B cell (primary cell): ENCODE measurements at regions not wholly inside any gene's neighbourhood (a gene's known extent, or its start where the extent isn't known, plus 50 kb on each side); places are given as distances from the start of the nearest gene placed in this dataset.

Experiments
- ATAC-seq: fragments of 200-7000 bp; cut with Tn5 transposase; one replicate; pipeline ENCODE4 v1.10.0; 2021; ENCODE audit warnings: low read depth, mild to moderate bottlenecking, moderate number of reproducible peaks, moderate library complexity
- CTCF ChIA-PET: fragments of 350-600 bp; sonication (Branson Sonifier 250); formaldehyde crosslinking; loops from one replicate; lab custom pipeline; 2021; ENCODE audit warnings: antibody characterized with exemption, inconsistent platforms; lab: Charles Lee
- POLR2A ChIA-PET: fragments of 350-600 bp; sonication (Branson Sonifier 250); formaldehyde crosslinking; loops from one replicate; lab custom pipeline; 2021; ENCODE audit warnings: antibody characterized with exemption; lab: Charles Lee
- DNase-seq: peaks from one replicate; pipeline ENCODE4 v3.0.0; 2013
- H2AFZ ChIP-seq: 2 replicates; pipeline ENCODE4 v1.6.1; 2012; ENCODE audit warnings: mild to moderate bottlenecking, low read depth, low read length; ENCODE audit not compliant: insufficient read depth, poor library complexity, severe bottlenecking
- H3K27ac ChIP-seq, 2 donors: 1 replicate in 1 of 2; 2 replicates in 1 of 2; pipeline ENCODE4 v1.5.1; 2012 to 2013; ENCODE audit warnings: low read length in 2 of 2, mild to moderate bottlenecking in 2 of 2, moderate library complexity in 1 of 2
- H3K27me3 ChIP-seq, 4 experiments: fragments of 200-600 bp in 1 of 4; sonication (generic) in 1 of 4; replicated peaks in 1 of 4; 1 replicate in 2 of 4; 2 replicates in 2 of 4; pipeline versions ENCODE4 v1.6.1 to v1.7.0; 2013 to 2016; ENCODE audit warnings: low read length in 3 of 4, mild to moderate bottlenecking in 2 of 4, mixed read lengths in 1 of 4, moderate library complexity in 1 of 4; ENCODE audit not compliant: insufficient read depth in 4 of 4, control insufficient read depth in 3 of 4; ENCODE audit errors: control extremely low read depth in 1 of 4
- H3K36me3 ChIP-seq, 2 experiments: replicated peaks in 1 of 2; 1 replicate in 1 of 2; 2 replicates in 1 of 2; pipeline versions ENCODE4 v1.6.1 to v1.7.1; 2013; ENCODE audit warnings: low read length in 1 of 2; ENCODE audit not compliant: insufficient read depth in 2 of 2, control insufficient read depth in 1 of 2; ENCODE audit errors: control extremely low read depth in 1 of 2, extremely low read depth in 1 of 2
- H3K4me1 ChIP-seq, 2 donors: fragments of 200-600 bp in 1 of 2; sonication (generic) in 1 of 2; 1 replicate in 1 of 2; 2 replicates in 1 of 2; pipeline versions ENCODE4 v1.5.1 to v1.6.1; 2013 to 2017; ENCODE audit warnings: low read length in 2 of 2; ENCODE audit not compliant: control insufficient read depth in 2 of 2, insufficient read depth in 2 of 2
- H3K4me2 ChIP-seq: replicated peaks from 2 replicates; pipeline ENCODE3; 2012; ENCODE audit warnings: mild to moderate bottlenecking, low read depth, low read length; ENCODE audit not compliant: poor library complexity, severe bottlenecking
- H3K4me3 ChIP-seq, 5 experiments: fragments of 200-600 bp in 1 of 5; sonication (generic) in 1 of 5; 1 replicate in 3 of 5; 2 replicates in 2 of 5; pipeline versions ENCODE4 v1.5.1 to v1.7.0; 2011 to 2016; ENCODE audit warnings: low read length in 4 of 5, mild to moderate bottlenecking in 4 of 5, low read depth in 2 of 5, control low read depth in 1 of 5, moderate library complexity in 1 of 5; ENCODE audit not compliant: insufficient read depth in 1 of 5; ENCODE audit errors: control extremely low read depth in 1 of 5, extremely low read depth in 1 of 5
- H3K79me2 ChIP-seq: fragments of 200-600 bp; sonication (generic); one replicate; pipeline ENCODE4 v1.6.0; 2016; ENCODE audit warnings: low read length; ENCODE audit not compliant: control insufficient read depth, insufficient read depth
- H3K9ac ChIP-seq: fragments of 200-600 bp; sonication (generic); 2 replicates; pipeline ENCODE4 v1.6.1; 2017; ENCODE audit warnings: mild to moderate bottlenecking, low read length, moderate library complexity
- H3K9me3 ChIP-seq, 3 donors: one replicate each; pipeline versions ENCODE4 v1.6.1 to v1.7.1; 2013; ENCODE audit warnings: low read length in 2 of 3; ENCODE audit not compliant: control insufficient read depth in 2 of 3, insufficient read depth in 1 of 3; ENCODE audit errors: control extremely low read depth in 1 of 3
- H4K20me1 ChIP-seq: 2 replicates; pipeline ENCODE4 v1.6.0; 2012; ENCODE audit warnings: mild to moderate bottlenecking, low read length; ENCODE audit not compliant: insufficient read depth, control insufficient read depth, poor library complexity, severe bottlenecking
- H3K27ac Mint-ChIP-seq: one replicate; pipeline ENCODE4 v1.8.0; 2021; ENCODE audit warnings: mixed read lengths
- H3K27me3 Mint-ChIP-seq: one replicate; pipeline ENCODE4 v1.8.0; 2021; ENCODE audit warnings: mixed read lengths
- H3K4me1 Mint-ChIP-seq: one replicate; pipeline ENCODE4 v1.8.0; 2021; ENCODE audit warnings: mixed read lengths
- H3K4me3 Mint-ChIP-seq: one replicate; pipeline ENCODE4 v1.8.0; 2021; ENCODE audit warnings: mixed read lengths
- H3K9me3 Mint-ChIP-seq: one replicate; pipeline ENCODE4 v1.8.0; 2022; ENCODE audit warnings: mixed read lengths; ENCODE audit not compliant: insufficient read depth
- CTCF ChIP-seq: fragments of 200-600 bp; IDR thresholded peaks from one replicate; pipeline ENCODE4 v1.8.0; 2022; ENCODE audit warnings: antibody characterized with exemption, mild to moderate bottlenecking
- EZH2 ChIP-seq: IDR thresholded peaks from 2 replicates; pipeline ENCODE4 v1.6.1; 2012; ENCODE audit warnings: borderline replicate concordance, low read depth, mild to moderate bottlenecking, moderate library complexity, low read length; ENCODE audit not compliant: insufficient read depth, poor library complexity, severe bottlenecking
- WGBS: methylation state at CpG from one replicate; pipeline ENCODE4 v1.1.5; 2013; ENCODE audit warnings: missing lambda C conversion rate; ENCODE audit not compliant: insufficient coverage; 5-methylcytosine and 5-hydroxymethylcytosine counted together
- intact Hi-C: fragments of 100-400 bp; cut with micrococcal nuclease; formaldehyde crosslinking; loops from one replicate; pipeline ENCODE4 v1.10.0; 2022

- ATAC-seq = no peak
- H3K27ac Mint-ChIP-seq = no peak overlapping the region
- no peaks in the 10 kb centered on the region for H3K4me1 Mint-ChIP-seq
- Histone ChIP-seq H3K4me3 (no peak overlapping the region), H3K27me3 (no peaks in the 10 kb centered on the region), H3K79me2 (no peaks in the 10 kb centered on the region), H3K4me2 (no peak overlapping the region), H3K4me1 (no peaks in the 10 kb centered on the region), H3K36me3 (no peaks in the 10 kb centered on the region), H2AFZ (no peak overlapping the region), H3K27ac (no peak overlapping the region), H4K20me1 (no peaks in the 10 kb centered on the region), H3K9ac (no peak overlapping the region), H3K9me3 (no peaks in the 10 kb centered on the region)
- no CpG with 5 or more reads among the region's 2 CpGs for WGBS
- H3K27me3 Mint-ChIP-seq = no peaks in the 10 kb centered on the region
- CTCF ChIA-PET = no interaction called here
- no peak overlapping the region for H3K4me3 Mint-ChIP-seq
- POLR2A ChIA-PET = no interaction called here
- DNase-seq = no peak
- H3K9me3 Mint-ChIP-seq = no peaks in the 10 kb centered on the region
- intact Hi-C loops = no loop called here
- no peak for TF ChIP-seq EZH2
- TF ChIP-seq CTCF = no peak
Observed at GRCh38 chrX:96433409-96434077, 251.1 kb upstream of the DIAPH2 start.

- DNase-seq (no peak), ATAC-seq (no peak)
- Histone ChIP-seq H3K79me2 (no peaks in the 10 kb centered on the region), H3K4me1 (no peaks in the 10 kb centered on the region), H3K4me2 (no peak overlapping the region), H3K27me3 (no peaks in the 10 kb centered on the region), H4K20me1 (no peaks in the 10 kb centered on the region), H3K9ac (no peak overlapping the region), H3K36me3 (no peaks in the 10 kb centered on the region), H3K9me3 (no peaks in the 10 kb centered on the region), H3K27ac (no peak overlapping the region), H3K4me3 (no peak overlapping the region), H2AFZ (no peak overlapping the region)
- CTCF ChIA-PET = no interaction called here
- Mint-ChIP-seq H3K9me3 (no peaks in the 10 kb centered on the region), H3K27ac (no peak overlapping the region), H3K4me1 (no peaks in the 10 kb centered on the region), H3K4me3 (no peak overlapping the region), H3K27me3 (no peaks in the 10 kb centered on the region)
- TF ChIP-seq CTCF (no peak), EZH2 (no peak)
- POLR2A ChIA-PET = no interaction called here
- WGBS = no CpG with 5 or more reads among the region's 2 CpGs
- intact Hi-C loops = no loop called here
Observed at GRCh38 chrX:96435378-96436035, 249.1 kb upstream of the DIAPH2 start.
